GM21529 (cell line): ENCODE measurements at regions not wholly inside any gene's neighbourhood (a gene's known extent, or its start where the extent isn't known, plus 50 kb on each side); places are given as distances from the start of the nearest gene placed in this dataset.
"Not testable (repeated sequence)": the region's sequence is repeated elsewhere in the genome, so short reads cannot be mapped to it uniquely, and the experiment has no call there.

Experiments
- ATAC-seq: cut with Tn5 transposase; IDR thresholded peaks from one replicate; pipeline ENCODE4 v1.9.1; 2021; ENCODE audit not compliant: unreplicated experiment

DNA sequence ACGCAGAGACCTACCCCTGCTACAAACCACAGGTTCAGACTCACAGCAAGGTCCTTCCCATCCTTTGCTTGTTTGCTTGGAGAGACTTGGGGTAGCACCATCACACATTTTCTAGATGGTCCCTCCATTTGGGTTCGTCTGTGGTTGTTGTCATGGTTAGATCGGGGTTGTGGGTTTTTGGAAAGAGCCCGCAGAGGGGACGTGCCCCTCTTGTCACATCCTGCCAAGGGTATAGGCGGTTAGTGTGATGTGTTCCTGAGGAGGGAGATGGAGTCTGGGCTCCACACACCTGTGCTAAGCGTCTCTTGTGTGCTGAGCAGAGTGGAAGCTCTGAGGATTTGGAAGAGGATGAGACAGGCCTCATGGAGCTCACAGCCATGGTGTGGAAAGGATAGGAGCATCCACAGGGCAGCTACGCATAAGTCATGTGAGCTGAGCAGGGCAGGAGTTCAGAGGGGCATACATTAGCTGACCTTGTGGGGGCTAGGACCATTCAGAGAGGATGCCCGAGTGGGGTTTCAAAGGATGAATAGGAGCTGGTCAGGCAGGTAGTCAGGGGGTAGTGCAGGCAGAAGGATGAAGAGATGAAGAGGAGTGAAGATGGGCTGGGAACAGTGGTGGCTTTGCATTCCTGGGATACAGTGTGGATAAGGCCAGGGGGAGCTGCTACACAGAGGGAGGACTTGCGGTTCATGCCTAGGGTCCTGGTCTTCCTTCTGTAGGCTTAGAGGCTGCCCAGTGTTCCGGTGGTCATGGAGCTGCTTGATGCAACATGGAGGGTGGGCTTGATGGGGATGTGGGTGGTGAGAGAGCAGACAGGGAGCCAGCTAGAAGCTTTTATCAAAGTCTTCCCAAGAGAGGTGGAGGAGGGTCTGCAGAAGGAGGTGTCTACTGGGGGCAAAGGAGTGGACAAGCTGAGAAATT is 62.9 kb downstream of the ACKR3 start:
- ATAC-seq, result no peak

- ATAC-seq, result no peak
Observed at GRCh38 chr2:236633219-236633570, 63.6 kb downstream of the ACKR3 start.

DNA sequence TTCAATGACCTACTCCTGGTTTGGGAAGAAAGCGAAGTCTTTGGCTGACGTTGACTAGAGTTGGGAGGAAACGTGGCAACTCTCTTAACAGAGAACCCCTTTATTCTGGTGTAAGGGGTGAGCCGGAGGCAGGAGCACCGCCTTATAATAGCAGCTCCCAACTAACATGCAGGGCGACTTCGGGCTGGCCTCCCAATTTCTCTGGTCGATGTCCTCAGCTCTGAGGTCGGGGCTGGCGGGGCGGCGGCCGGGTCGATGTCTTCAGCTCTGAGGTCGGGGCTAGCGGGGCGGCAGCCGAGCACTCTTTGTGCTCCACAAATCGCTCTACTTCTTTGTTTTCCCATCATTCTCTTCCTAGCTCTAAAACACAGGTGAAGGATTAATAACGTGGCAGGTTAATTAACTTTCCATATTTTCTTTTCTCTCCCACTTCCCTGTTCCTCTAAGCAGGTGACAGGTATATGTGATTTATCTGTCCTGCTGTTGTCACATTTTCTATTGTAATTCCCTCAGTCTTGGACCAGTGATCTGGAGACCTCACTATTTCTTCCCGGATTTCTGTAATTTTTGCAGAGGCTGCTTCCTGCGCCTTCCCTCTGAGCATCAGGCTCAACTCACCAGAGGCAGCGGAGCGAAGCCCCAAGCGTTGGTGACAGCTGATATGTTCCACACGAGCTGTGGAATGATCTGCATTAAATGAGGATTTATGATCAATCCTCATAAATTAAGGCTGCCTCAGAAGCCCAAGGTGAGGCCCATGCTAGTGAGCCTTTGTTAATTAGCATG is 64.3 kb downstream of the ACKR3 start:
- ATAC-seq, result no peak

DNA sequence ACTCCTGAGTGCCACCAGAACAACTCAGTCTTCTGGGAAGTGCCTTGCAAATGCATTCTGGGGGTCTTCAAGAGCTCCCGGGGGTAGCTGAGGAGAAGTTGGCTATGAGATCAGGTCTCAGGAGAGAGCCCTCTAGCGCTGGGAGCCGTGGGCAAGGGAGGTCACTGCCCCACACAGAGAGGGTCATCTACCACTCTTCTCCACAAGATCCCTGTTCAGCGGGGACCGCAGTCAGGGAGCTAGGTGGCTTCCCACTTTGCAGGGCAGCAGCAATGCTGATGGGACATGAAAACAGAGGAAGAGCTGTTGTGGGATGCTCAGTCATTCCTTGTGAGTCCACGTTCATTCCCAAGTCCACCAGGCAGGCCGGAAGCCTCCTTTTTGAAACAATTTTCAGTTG is 66.6 kb downstream of the ACKR3 start:
- ATAC-seq, result no peak

DNA sequence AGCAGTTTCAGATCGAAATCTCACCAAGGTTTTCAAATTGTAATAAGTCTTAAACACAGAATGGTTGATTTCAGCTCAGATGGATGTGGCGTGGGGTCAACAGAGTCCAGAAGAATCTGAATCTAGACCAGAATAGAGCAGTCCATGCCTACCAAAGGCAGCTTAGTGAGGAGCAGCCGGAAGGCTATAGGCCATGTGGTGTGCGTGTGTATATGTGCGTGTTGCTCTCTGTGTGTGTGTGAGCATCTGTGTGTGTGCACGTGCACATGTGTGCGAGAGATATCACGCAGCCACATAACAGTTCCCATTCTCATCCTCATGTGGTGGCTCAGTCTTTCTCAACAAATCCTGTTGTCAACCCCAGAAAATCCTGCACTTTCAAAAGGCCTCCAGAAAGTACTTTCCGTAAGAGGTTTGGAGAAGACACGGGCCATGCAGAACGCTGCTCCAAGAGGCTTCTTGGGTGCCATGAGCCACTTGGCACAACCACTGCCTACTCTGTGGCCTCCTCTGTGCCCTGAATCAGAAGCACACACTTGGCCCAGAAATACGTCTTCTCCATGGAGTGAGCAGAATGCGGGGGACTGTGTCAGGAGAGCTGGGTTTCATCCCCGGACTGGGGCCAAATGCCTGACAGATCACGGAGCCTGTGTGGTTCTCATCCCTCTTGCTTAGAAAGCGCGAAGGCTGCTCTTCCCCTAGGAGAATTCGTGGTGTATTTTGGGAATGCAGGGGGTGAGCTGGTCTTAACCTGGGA is 67.3 kb downstream of the ACKR3 start:
- no peak for ATAC-seq

DNA sequence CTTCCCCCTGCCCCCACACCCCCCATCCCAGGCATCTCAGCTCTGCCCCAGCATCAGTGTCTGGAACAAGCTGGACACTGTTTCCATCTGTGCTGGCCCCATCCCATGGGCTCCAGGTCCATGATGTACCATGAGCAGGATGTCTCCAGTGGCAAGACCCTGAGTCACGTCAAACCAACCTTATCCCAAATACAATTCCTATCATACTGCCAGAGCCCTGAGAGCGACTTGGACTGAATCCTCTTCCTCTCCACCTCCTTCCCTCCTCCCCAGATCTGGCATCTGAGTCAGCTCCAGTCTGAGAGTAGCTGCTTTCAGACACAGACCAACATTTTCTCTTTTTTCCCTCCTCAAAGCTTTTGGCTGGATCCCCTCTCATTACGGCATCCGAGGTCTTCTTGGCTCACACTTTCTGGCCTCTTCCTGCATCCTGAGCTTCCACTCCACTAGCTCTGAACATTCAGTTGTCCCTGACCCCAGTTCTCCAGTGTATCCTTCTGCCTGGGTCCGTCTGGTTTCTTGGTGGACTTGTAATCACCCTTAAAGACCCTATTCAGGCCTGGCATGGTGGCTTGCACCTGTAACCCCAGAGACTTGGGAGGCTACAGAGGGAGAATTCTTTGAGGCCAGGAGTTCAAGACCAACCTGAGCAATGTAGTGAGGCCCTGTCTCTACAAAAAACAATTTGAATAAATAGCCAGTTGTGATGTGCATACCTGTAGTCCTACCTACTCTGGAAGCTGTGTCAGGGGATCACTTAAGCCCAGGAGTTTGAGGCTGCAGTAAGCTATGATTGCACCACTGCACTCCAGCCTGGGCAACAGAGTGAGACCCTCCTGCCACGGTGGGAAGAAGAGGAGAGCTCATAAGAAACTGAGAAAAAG is 68.3 kb downstream of the ACKR3 start:
- ATAC-seq, result no peak

GRCh38 chr2:236638707-236639106 is 69.1 kb downstream of the ACKR3 start:
- ATAC-seq, result no peak

DNA sequence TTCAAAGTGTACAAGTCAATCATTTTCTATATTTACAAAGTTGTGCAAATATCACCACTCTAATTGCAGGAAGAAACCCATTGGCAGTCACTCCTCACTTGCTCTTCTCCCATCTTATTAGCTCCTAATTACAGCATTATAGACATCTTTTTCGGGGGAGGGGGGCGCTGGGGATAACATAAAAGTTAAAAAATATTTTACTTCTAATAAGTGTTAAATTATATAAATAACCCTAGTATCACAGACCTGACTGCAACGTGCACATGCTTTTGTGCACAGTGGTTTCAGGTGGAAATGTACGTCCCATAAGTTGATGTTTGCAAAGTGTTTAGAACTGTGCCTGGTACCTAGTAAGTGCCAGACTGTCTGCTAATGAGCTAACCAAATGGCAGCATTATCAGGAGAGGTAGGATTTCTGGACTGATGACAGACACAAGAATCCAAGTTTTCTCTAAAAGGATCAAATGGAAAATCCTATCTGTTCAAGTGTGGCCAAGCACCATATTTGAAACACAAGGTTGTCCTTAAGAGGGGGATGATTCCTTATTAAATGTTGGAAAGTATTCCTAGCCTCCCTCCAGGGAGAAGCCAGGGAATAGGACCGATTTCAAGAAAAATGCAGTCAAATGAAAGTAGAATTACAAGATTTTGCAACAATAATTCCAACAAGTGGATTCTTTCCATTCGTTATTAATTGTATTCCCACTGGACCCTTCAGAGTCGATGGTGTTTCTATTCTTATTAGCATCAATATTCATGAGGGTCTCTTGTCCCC is 70.0 kb downstream of the ACKR3 start:
- no peak for ATAC-seq

DNA sequence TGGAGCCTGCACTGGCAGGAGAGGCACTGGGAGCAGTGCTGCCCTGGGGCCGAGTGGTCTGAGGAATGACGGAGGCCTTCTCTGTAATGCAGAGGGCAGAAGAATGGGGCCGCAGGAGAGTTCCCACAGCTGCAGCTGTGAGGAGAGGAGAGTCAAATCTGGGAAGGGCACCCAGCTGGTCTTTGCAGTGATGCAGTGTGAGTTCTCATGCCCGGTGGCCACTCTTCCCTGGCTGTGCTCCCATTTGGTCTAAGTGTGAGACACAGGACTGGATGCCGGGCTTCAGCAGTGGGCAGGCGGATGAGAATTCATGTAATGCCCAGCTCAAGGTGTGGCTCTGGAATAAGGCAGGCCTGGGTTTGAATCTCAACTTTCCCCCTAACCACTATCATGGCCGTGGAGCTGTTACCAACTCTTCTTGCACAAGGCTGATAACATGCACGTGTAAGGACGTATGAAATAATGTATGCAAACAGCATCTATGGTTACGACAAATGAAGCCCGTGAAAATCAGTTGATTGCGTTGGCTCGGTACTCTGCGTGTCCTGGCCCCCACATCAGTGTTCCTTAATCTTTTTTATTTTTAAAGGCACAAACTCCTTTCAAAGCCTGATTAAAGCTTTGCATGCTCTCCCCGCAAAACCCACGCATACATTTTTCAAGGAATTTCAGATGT is 71.6 kb downstream of the ACKR3 start:
- no peak for ATAC-seq

GRCh38 chr2:236642125-236642524 is 72.5 kb downstream of the ACKR3 start:
- no peak for ATAC-seq

- ATAC-seq, result no peak
Observed at GRCh38 chr2:236642584-236643291, 73.1 kb downstream of the ACKR3 start.

- no peak for ATAC-seq
Observed at GRCh38 chr2:236643480-236643879, 73.9 kb downstream of the ACKR3 start.

- ATAC-seq, result no peak
Observed at GRCh38 chr2:236644067-236644466, 74.4 kb downstream of the ACKR3 start.

- ATAC-seq, result no peak
Observed at GRCh38 chr2:236644502-236644911, 74.9 kb downstream of the ACKR3 start.

DNA sequence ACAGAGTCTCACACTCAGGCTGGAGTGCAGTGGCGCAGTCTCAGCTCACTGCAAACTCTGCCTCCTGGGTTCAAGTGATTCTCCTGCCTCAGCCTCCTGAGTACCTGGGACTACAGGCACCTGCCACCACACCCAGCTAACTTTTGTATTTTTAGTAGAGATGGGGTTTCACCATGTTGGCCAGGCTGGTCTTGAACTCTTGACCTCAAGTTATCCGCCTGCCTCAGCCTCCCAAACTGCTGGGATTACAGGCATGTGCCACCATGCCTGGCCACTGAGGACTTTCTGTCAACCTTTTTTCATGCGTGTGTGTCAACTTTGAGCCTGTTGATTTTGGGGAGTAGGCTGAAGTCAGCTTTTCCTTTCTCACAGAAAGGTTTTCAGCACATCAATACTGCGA is 75.5 kb downstream of the ACKR3 start:
- not testable (repeated sequence) for ATAC-seq

GRCh38 chr2:236646441-236646840 is 76.8 kb downstream of the ACKR3 start:
- ATAC-seq, result no peak

DNA sequence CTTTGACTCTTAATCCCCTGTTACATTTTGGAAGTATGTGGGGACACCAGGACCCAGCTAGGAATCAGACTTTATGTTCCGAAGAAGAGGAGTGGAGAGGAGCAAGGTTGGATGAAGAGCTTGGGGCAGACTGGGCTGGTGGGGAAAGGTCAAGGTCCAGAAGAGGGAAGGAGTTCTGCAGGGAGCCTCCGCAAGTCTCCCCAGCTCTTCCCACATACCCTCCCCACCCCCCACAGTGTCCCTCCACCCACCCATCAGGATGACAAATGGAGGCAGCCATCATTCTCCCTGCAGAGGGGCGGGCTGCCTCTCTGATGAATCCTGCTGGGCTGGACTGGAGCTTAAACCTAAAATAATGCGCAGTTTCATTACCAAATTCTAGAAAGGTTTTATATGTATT is 77.2 kb downstream of the ACKR3 start:
- no peak for ATAC-seq

- no peak for ATAC-seq
Observed at GRCh38 chr2:236647621-236648020, 78.0 kb downstream of the ACKR3 start.

- no peak for ATAC-seq
Observed at GRCh38 chr2:236653863-236654262, 84.2 kb downstream of the ACKR3 start.
